HG03558 (cell line): ENCODE measurements at regions not wholly inside any gene's neighbourhood (a gene's known extent, or its start where the extent isn't known, plus 50 kb on each side); places are given as distances from the start of the nearest gene placed in this dataset.
"Not testable (repeated sequence)": the region's sequence is repeated elsewhere in the genome, so short reads cannot be mapped to it uniquely, and the experiment has no call there.

Experiments used
- ATAC-seq: cut with Tn5 transposase; IDR thresholded peaks from one replicate; pipeline ENCODE4 v1.9.1; 2021; ENCODE audit warnings: moderate number of reproducible peaks; ENCODE audit not compliant: unreplicated experiment; ENCODE audit errors: extremely low read depth

- no peak for ATAC-seq
These were observed 94.9 kb downstream of the LYZL2 start for GRCh38 chr10:30534465-30535144.

GRCh38 chr10:30531751-30532530 lies 97.6 kb downstream of the LYZL2 start:
- no peak for ATAC-seq

DNA sequence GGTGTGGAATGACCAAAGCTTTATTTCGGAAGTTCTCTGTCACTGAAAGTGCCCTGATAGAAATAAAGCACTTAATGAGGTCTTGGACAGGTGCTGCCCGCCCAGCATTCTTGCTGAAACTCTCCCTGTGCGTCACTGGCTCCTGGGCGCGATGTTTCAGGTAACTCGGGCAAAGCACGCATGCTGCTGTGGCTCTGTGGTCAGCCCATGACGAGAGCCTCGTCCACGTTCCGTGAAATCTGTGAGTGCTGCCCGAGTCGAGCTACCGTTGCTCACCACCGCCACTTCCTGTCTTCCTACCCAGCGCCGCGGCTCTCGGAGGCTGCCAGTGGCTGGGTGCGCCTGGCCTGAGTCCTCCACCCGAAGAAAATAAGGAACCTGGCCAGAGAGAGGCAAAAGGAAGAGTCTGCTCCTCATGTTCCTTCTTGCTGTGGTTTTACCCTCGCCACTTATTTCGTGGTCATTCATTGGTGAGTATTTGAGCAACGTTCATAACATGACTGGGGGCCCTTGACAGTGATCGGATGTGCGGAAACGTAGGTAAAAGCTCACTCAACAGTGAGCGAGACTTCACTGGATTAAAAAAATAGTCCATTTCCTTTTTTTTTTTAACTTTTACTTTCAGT lies 95.5 kb downstream of the MAP3K8 start:
- peak; percentile 42 for ATAC-seq

- ATAC-seq, result no peak
These were observed 94.4 kb downstream of the MAP3K8 start for GRCh38 chr10:30528429-30528786.

GRCh38 chr10:30527623-30528428 lies 93.8 kb downstream of the MAP3K8 start:
- ATAC-seq, result no peak

- ATAC-seq, result not testable (repeated sequence)
These were observed 88.7 kb downstream of the MAP3K8 start for GRCh38 chr10:30522661-30523078.

DNA sequence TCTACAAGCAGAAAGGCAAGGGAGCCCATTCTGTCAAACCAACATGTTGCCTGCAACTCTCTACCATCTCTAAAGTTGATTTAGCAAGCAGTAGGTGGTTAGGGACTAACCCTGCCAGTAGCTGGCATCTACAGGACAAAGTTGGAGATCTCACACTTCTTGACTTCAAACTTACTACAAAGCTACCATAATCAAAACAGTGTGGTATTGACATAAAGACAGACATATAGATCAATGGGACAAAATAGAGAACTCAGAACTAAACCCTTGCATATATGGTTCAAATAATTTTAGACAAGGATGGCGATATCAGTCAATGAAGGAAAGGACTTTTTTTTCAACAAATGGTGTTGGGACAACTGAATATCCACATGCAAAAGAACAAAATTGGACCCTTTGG lies 84.9 kb downstream of the MAP3K8 start:
- no peak for ATAC-seq
